ENCODE measurements at regions not wholly inside any gene's neighbourhood (a gene's known extent, or its start where the extent isn't known, plus 50 kb on each side); places are given as distances from the start of the nearest gene placed in this dataset.

DNA sequence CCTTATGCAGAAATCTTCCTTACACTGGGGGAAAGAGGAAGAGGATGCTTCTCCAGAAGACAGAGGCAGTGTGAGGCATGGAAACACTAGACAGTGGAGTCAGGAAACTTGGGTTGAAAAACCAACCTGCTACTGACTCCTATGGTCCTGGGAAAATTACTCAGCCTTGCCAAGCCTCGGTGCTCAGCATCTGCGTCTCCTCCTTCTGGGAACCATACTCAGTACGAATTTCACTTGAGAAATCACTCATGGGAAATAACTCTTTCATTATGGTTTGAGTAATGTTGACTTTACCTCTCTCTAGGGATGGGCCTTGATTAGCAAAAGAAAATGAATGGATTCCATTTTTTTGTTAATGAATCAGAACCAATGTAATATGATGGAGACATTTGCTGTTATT lies 96.5 kb downstream of the KCNE4 start:
- Histone ChIP-seq H3K79me2 (ENCODE audit: control insufficient read depth in 1 of 2, insufficient read depth in 2 of 2, low read length in 2 of 2) (no peaks in the 10 kb centered on the region), H2BK15ac (ENCODE audit: low read length) (no peak overlapping the region), H3K36me3 (ENCODE audit: control insufficient read depth in 2 of 4, insufficient read depth in 4 of 4, low read length in 3 of 4) (no peaks in the 10 kb centered on the region), H3K18ac (ENCODE audit: extremely low read depth, low read length) (no peak overlapping the region), H2AFZ (ENCODE audit: low read length) (no peak overlapping the region), H3K4me3 (ENCODE audit: extremely low read depth in 1 of 4, insufficient read depth in 2 of 4, low read depth in 3 of 4, low read length in 4 of 4) (no peak overlapping the region), H4K8ac (ENCODE audit: extremely low read depth, insufficient read depth, low read length) (no peak overlapping the region), H3K79me1 (ENCODE audit: low read depth, low read length) (no peaks in the 10 kb centered on the region), H2BK5ac (ENCODE audit: low read depth, low read length) (no peak overlapping the region), H2BK120ac (replicated peaks; ENCODE audit: low read depth, low read length) (no peak overlapping the region), H4K5ac (ENCODE audit: insufficient read length, low read depth, low read length) (no peak overlapping the region), H2BK20ac (ENCODE audit: low read length) (no peak overlapping the region), H3K23ac (ENCODE audit: insufficient read length) (no peak overlapping the region), H3K23me2 (ENCODE audit: low read depth, low read length) (no peaks in the 10 kb centered on the region), H4K20me1 (replicated peaks in 1 of 2; ENCODE audit: control insufficient read depth in 1 of 2, insufficient read depth in 2 of 2, low read length in 2 of 2) (no peaks in the 10 kb centered on the region), H3K27ac (ENCODE audit: low read depth, low read length) (no peak overlapping the region), H3K9ac (replicated peaks in 1 of 4; ENCODE audit: extremely low read depth in 1 of 4, low read depth in 3 of 4, low read length in 3 of 4) (no peak overlapping the region), H3K27me3 (replicated peaks in 1 of 4; ENCODE audit: control insufficient read depth in 3 of 4, extremely low read depth in 1 of 4, insufficient read depth in 3 of 4, low read length in 3 of 4) (no peaks in the 10 kb centered on the region), H3K4me2 (ENCODE audit: insufficient read depth in 1 of 2, low read depth in 2 of 2, low read length in 2 of 2) (no peak overlapping the region), H3K14ac (ENCODE audit: insufficient read length) (no peak overlapping the region), H3K9me3 (ENCODE audit: insufficient read depth in 2 of 2, low read depth in 1 of 2, low read length in 1 of 2) (no peaks in the 10 kb centered on the region), H3K4me1 (replicated peaks in 1 of 4; ENCODE audit: control insufficient read depth in 3 of 4, insufficient read depth in 4 of 4, low read length in 3 of 4) (no peaks in the 10 kb centered on the region), H4K91ac (replicated peaks; ENCODE audit: insufficient read length, low read length) (no peak overlapping the region), H2AK5ac (ENCODE audit: low read depth, low read length) (no peak overlapping the region), H2BK12ac (ENCODE audit: low read depth, low read length) (no peak overlapping the region), H3K56ac (replicated peaks; ENCODE audit: insufficient read length, low read depth, low read length) (no peak overlapping the region), H3K4ac (replicated peaks; ENCODE audit: insufficient read length, low read depth, low read length) (no peak overlapping the region)
- no peak for DNase-seq (ENCODE audit: low read depth in 1 of 2, low spot score in 2 of 2)
- WGBS, 2 experiments (ENCODE audit: extremely low coverage in 1 of 2, insufficient coverage in 1 of 2, insufficient read length in 1 of 2, insufficient replicate concordance in 2 of 2, low coverage in 1 of 2, low lambda C conversion rate in 2 of 2, missing lambda C conversion rate in 1 of 2): 80% methylated on average over 3 of the region's 3 CpGs; no CpG with 5 or more reads in 1 of the 2 experiments
- ChIA-PET CTCF (ENCODE audit: partially characterized antibody) (no interaction called here), POLR2A (ENCODE audit: partially characterized antibody) (no interaction called here)
- no peak for FAIRE-seq
- TF ChIP-seq RXRA (IDR thresholded peaks at IDR 0.05; ENCODE audit: insufficient read depth, low read depth, low read length) (no peak), RNF2 (IDR thresholded peaks at IDR 0.05; ENCODE audit: borderline replicate concordance, low read depth, low read length, missing control alignments, poor library complexity, severe bottlenecking) (no peak), PHF8 (conservative IDR thresholded peaks at IDR 0.05; ENCODE audit: low read depth, low read length) (no peak), SRF (IDR thresholded peaks at IDR 0.05; ENCODE audit: low read depth, low read length) (no peak), CBX5 (IDR thresholded peaks at IDR 0.05; ENCODE audit: low read depth, low read length) (no peak)
- TF ChIP-seq, protein P1, sequence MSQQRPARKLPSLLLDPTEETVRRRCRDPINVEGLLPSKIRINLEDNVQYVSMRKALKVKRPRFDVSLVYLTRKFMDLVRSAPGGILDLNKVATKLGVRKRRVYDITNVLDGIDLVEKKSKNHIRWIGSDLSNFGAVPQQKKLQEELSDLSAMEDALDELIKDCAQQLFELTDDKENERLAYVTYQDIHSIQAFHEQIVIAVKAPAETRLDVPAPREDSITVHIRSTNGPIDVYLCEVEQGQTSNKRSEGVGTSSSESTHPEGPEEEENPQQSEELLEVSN (IDR thresholded peaks at IDR 0.05): no peak

Measured in H1 (cell line).